Fibroblast of skin of scalp (primary cell): ENCODE measurements at regions not wholly inside any gene's neighbourhood (a gene's known extent, or its start where the extent isn't known, plus 50 kb on each side); places are given as distances from the start of the nearest gene placed in this dataset.

Experiments used
- DNase-seq: peaks from one replicate; pipeline ENCODE4 v3.0.0-alpha.2; 2013

- no peak for DNase-seq
Observed at GRCh38 chr7:55624813-55625212, 52.5 kb upstream of the VOPP1 start.

GRCh38 chr7:55623617-55624016 is 51.3 kb upstream of the VOPP1 start:
- DNase-seq: no peak

- DNase-seq: no peak
Observed at GRCh38 chr7:55622241-55622640, 49.9 kb upstream of the VOPP1 start.
